ENCODE measurements at regions not wholly inside any gene's neighbourhood (a gene's known extent, or its start where the extent isn't known, plus 50 kb on each side); places are given as distances from the start of the nearest gene placed in this dataset.

DNA sequence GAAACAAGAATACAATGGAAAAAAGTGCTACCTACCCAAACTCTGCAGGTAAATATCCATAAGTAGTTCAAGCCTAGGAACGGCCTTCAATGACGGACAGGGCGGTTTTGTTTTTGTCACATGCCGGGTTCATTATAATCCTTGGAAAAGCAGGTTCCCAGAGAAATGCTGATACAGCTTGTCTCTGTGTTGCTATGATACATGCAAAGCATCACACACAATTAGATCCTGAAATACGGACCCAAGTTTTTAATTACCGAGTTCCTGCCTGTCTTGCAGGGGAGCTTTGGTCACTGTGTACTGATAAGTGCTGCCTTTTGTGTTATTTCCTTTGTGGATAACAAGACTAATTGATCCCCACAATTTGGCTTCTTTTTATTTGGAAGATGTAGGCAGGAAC lies 217.4 kb downstream of the HAPSTR1 start:
- TF ChIP-seq, protein P1, sequence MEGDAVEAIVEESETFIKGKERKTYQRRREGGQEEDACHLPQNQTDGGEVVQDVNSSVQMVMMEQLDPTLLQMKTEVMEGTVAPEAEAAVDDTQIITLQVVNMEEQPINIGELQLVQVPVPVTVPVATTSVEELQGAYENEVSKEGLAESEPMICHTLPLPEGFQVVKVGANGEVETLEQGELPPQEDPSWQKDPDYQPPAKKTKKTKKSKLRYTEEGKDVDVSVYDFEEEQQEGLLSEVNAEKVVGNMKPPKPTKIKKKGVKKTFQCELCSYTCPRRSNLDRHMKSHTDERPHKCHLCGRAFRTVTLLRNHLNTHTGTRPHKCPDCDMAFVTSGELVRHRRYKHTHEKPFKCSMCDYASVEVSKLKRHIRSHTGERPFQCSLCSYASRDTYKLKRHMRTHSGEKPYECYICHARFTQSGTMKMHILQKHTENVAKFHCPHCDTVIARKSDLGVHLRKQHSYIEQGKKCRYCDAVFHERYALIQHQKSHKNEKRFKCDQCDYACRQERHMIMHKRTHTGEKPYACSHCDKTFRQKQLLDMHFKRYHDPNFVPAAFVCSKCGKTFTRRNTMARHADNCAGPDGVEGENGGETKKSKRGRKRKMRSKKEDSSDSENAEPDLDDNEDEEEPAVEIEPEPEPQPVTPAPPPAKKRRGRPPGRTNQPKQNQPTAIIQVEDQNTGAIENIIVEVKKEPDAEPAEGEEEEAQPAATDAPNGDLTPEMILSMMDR (IDR thresholded peaks at IDR 0.05; ENCODE audit: extremely low read depth, missing control alignments) = no peak
- DNase-seq (ENCODE audit: low spot score) = no peak

DNA sequence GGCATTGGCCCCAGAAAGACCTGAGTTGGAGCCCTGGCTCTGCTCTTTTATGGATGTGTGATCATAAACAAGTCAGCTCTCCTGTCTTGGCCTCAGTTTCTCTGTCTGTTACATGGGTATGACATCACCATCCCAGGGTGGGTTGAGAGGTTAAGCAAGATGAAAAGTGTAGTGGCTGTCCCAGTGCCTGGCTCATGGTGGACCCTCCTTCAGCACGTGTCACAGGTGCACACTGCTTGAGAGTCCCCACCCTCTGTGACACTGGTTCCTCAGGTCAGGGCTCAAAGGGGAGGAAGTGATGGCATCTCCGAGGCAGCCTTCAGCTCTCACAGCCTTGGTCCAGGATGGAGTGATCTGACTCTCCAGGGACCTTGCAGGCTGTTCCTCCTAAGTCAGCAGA lies 218.4 kb downstream of the HAPSTR1 start:
- TF ChIP-seq, protein P1 (IDR thresholded peaks at IDR 0.05; ENCODE audit: extremely low read depth, missing control alignments) = no peak
- no peak for DNase-seq (ENCODE audit: low spot score)

DNA sequence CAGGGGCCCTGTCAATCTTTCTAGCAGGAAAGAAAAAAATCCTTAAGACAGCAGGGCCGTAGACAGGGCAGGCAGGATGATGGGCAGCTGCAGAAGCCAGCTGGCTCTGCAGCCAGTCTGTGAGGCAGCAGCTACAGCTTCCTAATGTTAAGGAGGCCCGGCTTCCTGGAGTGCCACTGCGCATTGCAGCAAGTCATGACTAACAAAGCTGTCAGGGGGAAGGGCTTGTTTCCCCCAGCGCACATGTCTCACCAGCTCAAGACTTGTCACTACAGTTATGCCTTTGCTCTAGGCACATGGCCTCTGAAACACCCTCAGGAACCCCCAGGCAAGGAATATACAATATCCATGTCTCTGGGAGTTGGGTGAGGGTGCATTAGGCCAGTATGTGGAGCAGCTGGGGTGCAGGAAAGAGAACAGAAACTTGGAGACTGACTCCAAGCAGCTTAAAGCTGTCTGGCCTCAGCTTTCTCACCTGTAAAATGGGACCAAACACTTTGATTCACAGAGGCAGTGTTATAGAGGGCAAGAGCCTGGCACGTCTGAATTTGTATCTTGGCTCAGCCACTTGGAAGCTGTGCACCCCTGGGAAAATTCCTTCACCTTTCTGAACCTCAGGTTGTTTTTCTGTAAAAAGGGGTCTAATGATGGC lies 220.0 kb downstream of the HAPSTR1 start:
- TF ChIP-seq, protein P1 (IDR thresholded peaks at IDR 0.05; ENCODE audit: extremely low read depth, missing control alignments) = no peak
- DNase-seq (ENCODE audit: low spot score) = no peak

DNA sequence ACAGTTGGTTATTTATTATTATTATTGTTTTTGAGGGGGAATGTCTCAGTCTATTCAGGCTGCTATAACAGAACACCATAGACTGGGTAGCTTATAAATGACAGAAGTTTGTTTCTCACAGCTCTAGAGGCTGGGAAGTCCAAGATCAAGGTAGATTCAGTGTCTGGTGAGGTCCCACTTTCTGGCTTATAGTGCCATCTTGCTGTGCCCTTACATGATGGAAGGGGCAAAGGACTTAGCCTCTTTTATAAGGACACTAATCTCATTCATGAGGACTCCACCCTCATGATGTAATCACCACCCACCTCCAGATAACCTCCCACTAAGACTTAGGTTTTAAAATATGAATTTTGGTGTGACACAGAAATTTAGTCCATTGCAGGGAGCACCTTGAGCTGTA lies 224.6 kb downstream of the HAPSTR1 start:
- TF ChIP-seq, protein P1 (IDR thresholded peaks at IDR 0.05; ENCODE audit: extremely low read depth, missing control alignments) = no peak
- no peak for DNase-seq (ENCODE audit: low spot score)

DNA sequence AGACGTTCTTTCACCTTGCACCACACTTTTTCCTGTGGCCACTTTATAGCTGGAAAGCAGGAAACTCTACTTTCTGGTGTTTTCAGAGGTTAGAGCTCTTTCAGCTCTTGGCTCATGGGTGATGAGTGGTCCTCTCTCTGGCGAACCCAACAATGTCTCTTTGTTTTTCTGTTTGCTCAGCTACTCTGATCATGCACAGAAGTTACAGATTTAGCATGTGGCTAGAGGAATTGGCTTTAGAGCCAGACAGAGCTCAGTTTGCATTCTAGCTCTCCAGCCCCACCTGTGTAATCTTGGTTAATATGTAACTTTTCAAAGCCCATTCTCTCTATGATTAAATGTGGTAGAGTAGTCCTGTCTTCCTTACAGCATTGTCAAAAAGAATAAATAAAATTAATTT lies 225.2 kb downstream of the HAPSTR1 start:
- no peak for DNase-seq (ENCODE audit: low spot score)
- TF ChIP-seq, protein P1 (IDR thresholded peaks at IDR 0.05; ENCODE audit: extremely low read depth, missing control alignments) = no peak

DNA sequence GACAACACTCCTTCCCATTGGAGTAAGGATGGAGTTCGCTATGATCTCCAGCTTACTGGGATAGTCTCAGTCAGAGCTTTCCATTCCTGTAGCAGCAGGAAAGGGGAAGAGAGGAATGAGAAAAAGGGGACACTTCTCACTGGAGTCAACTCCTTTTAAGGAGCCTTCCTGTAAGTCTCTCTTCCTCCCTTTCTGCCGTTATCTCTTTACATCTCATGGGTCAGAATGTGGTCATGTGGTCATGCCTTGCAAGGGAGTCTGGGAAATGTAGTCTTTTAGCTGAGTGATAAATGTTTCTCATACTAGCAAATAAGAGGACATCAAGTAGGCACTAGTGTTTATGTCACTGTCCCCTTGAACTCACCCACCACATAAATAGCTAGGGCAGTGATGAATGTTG lies 227.3 kb downstream of the HAPSTR1 start:
- no peak for DNase-seq (ENCODE audit: low spot score)
- TF ChIP-seq, protein P1 (IDR thresholded peaks at IDR 0.05; ENCODE audit: extremely low read depth, missing control alignments) = no peak

DNA sequence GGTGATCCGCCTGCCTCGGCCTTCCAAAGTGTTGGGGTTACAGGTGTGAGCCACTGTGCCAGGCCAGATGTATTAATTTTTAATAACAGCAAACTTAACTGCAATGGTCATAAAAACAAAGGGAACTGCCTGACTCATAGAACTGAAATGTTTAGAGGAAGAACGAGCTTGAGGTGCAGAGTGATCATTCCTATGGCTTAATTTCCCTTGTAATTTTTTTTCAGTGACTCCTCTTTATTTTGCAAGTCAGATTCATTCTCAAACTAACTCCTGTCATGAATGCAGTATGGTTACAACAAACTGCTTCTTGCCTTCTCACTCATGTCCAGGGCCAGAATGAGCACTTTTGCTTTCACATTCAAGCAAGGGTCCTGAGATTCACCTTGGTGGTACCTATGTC lies 231.3 kb downstream of the HAPSTR1 start:
- TF ChIP-seq, protein P1 (IDR thresholded peaks at IDR 0.05; ENCODE audit: extremely low read depth, missing control alignments) = no peak
- DNase-seq (ENCODE audit: low spot score) = no peak

All from GM20000 (cell line).